ENCODE measurements at regions not wholly inside any gene's neighbourhood (a gene's known extent, or its start where the extent isn't known, plus 50 kb on each side); places are given as distances from the start of the nearest gene placed in this dataset.
"Not testable (repeated sequence)": the region's sequence is repeated elsewhere in the genome, so short reads cannot be mapped to it uniquely, and the experiment has no call there.

- no peak for DNase-seq
Observed at GRCh38 chrY:19644889-19645638, 99.5 kb downstream of the KDM5D start.

- no peak for DNase-seq
Observed at GRCh38 chrY:19637651-19638347, 106.7 kb downstream of the KDM5D start.

GRCh38 chrY:19628926-19629325, 115.6 kb downstream of the KDM5D start:
- no peak for DNase-seq

- no peak for DNase-seq
Observed at GRCh38 chrY:19622392-19622791, 122.1 kb downstream of the KDM5D start.

- DNase-seq, result no peak
Observed at GRCh38 chrY:19621756-19622155, 122.8 kb downstream of the KDM5D start.

GRCh38 chrY:19601113-19601512, 143.4 kb downstream of the KDM5D start:
- no peak for DNase-seq

GRCh38 chrY:19600711-19601110, 143.8 kb downstream of the KDM5D start:
- no peak for DNase-seq

- DNase-seq, result no peak
Observed at GRCh38 chrY:19590235-19590634, 154.3 kb downstream of the KDM5D start.

- no peak for DNase-seq
Observed at GRCh38 chrY:19589664-19590063, 154.9 kb downstream of the KDM5D start.

GRCh38 chrY:19587311-19587710, 157.2 kb downstream of the KDM5D start:
- no peak for DNase-seq

GRCh38 chrY:19580990-19581389, 163.5 kb downstream of the KDM5D start:
- not testable (repeated sequence) for DNase-seq

- no peak for DNase-seq
Observed at GRCh38 chrY:19578281-19578874, 166.1 kb downstream of the KDM5D start.

- no peak for DNase-seq
Observed at GRCh38 chrY:19577250-19577649, 167.3 kb downstream of the KDM5D start.

- DNase-seq, result no peak
Observed at GRCh38 chrY:19574939-19575338, 169.6 kb downstream of the KDM5D start.

- DNase-seq, result no peak
Observed at GRCh38 chrY:19573646-19574045, 170.9 kb downstream of the KDM5D start.

GRCh38 chrY:19570999-19571398, 173.5 kb downstream of the KDM5D start:
- no peak for DNase-seq

- no peak for DNase-seq
Observed at GRCh38 chrY:19567943-19568342, 176.6 kb downstream of the KDM5D start.

- peak; percentile 94 for DNase-seq
Observed at GRCh38 chrY:19567051-19567921, 177.2 kb downstream of the KDM5D start.

GRCh38 chrY:19559161-19559560, 185.4 kb downstream of the KDM5D start:
- no peak for DNase-seq

GRCh38 chrY:19549671-19550466, 194.7 kb downstream of the KDM5D start:
- no peak for DNase-seq

GRCh38 chrY:19541475-19542306, 202.8 kb downstream of the KDM5D start:
- DNase-seq, result no peak

Measured in left hindlimb (tissue), 1 donor.